SU-DHL-6 (cell line): ENCODE measurements at regions not wholly inside any gene's neighbourhood (a gene's known extent, or its start where the extent isn't known, plus 50 kb on each side); places are given as distances from the start of the nearest gene placed in this dataset.

ENCODE experiments used
- H2AFZ ChIP-seq: fragments of 200-600 bp; sonication (generic); 2 replicates; pipeline ENCODE4 v1.6.1; 2014; ENCODE audit warnings: low read depth, mild to moderate bottlenecking, moderate library complexity, mixed read lengths, antibody characterized with exemption, low read length; ENCODE audit not compliant: severe bottlenecking
- H3F3A ChIP-seq: fragments of 200-600 bp; shearing (Covaris generic); 2 replicates; pipeline ENCODE4 v1.6.0; 2016; ENCODE audit warnings: antibody characterized with exemption, mild to moderate bottlenecking; ENCODE audit not compliant: insufficient read depth
- H3K27ac ChIP-seq: fragments of 200-600 bp; sonication (generic); 2 replicates; pipeline ENCODE4 v1.5.1; 2016; ENCODE audit warnings: low read depth, mild to moderate bottlenecking, low read length, moderate library complexity, mixed read lengths
- H3K27me3 ChIP-seq: fragments of 200-600 bp; sonication (generic), shearing (Covaris generic); 2 replicates; pipeline ENCODE4 v1.6.0; 2014; ENCODE audit warnings: mild to moderate bottlenecking, low read length
- H3K36me3 ChIP-seq: fragments of 200-600 bp; sonication (generic); 2 replicates; pipeline ENCODE4 v1.6.1; 2014; ENCODE audit warnings: mild to moderate bottlenecking, low read length, mixed read lengths
- H3K4me2 ChIP-seq: fragments of 300-600, 200-600 bp; shearing (Covaris generic), sonication (generic); 2 replicates; pipeline ENCODE4 v1.6.0; 2014; ENCODE audit warnings: low read length, low read depth, mild to moderate bottlenecking; ENCODE audit not compliant: poor library complexity, severe bottlenecking
- H3K4me3 ChIP-seq: fragments of 200-600 bp; sonication (generic); 2 replicates; pipeline ENCODE4 v1.5.1; 2014; ENCODE audit warnings: antibody characterized with exemption, low read length, mild to moderate bottlenecking, mixed read lengths; ENCODE audit not compliant: insufficient read depth, poor library complexity, severe bottlenecking
- H3K79me2 ChIP-seq: fragments of 200-600 bp; sonication (generic); 2 replicates; pipeline ENCODE4 v1.6.1; 2014; ENCODE audit warnings: mild to moderate bottlenecking, low read length, moderate library complexity; ENCODE audit not compliant: insufficient read depth
- H3K9ac ChIP-seq: fragments of 200-600 bp; sonication (generic); 2 replicates; pipeline ENCODE4 v1.7.0; 2014; ENCODE audit warnings: mild to moderate bottlenecking, low read length
- H3K9me2 ChIP-seq: fragments of 200-600 bp; sonication (generic); replicated peaks from 2 replicates; pipeline ENCODE4 v1.6.1; 2014; ENCODE audit warnings: low read length; ENCODE audit not compliant: insufficient read depth
- H3K9me3 ChIP-seq: fragments of 200-600 bp; sonication (generic); 2 replicates; pipeline ENCODE4 v1.6.1; 2014; ENCODE audit warnings: low read length, mixed read lengths; ENCODE audit not compliant: insufficient read depth
- H4K20me1 ChIP-seq: fragments of 200-600 bp; sonication (generic); 2 replicates; pipeline ENCODE4 v1.6.1; 2014; ENCODE audit warnings: low read depth, mild to moderate bottlenecking, antibody characterized with exemption, low read length, moderate library complexity, mixed read lengths
- CTCF ChIP-seq: fragments of 200-600 bp; sonication (generic); IDR thresholded peaks from one replicate; pipeline ENCODE4 v1.5.1; 2017; ENCODE audit warnings: antibody characterized with exemption, mild to moderate bottlenecking, low read length, moderate library complexity; ENCODE audit not compliant: insufficient read depth, poor library complexity, severe bottlenecking
- EZH2phosphoT487 ChIP-seq: fragments of 200-600 bp; sonication (generic), shearing (Covaris generic); conservative IDR thresholded peaks from 2 replicates; pipeline ENCODE4 v1.6.1; 2018; ENCODE audit warnings: mild to moderate bottlenecking, antibody characterized with exemption, low read length, moderate library complexity, mixed read lengths

GRCh38 chr11:90856790-90857189 lies 633.9 kb upstream of the CHORDC1 start:
- Histone ChIP-seq H3K79me2 (no peaks in the 10 kb centered on the region), H3F3A (no peaks in the 10 kb centered on the region), H4K20me1 (no peaks in the 10 kb centered on the region), H3K4me2 (no peak overlapping the region), H3K27me3 (no peaks in the 10 kb centered on the region), H3K4me3 (no peak overlapping the region), H3K9me3 (no peaks in the 10 kb centered on the region), H2AFZ (no peak overlapping the region), H3K9ac (no peak overlapping the region), H3K9me2 (no peaks in the 10 kb centered on the region), H3K27ac (no peak overlapping the region), H3K36me3 (no peaks in the 10 kb centered on the region)
- no peak for TF ChIP-seq CTCF
- TF ChIP-seq EZH2phosphoT487, result no peak

GRCh38 chr11:90855531-90855930 lies 632.7 kb upstream of the CHORDC1 start:
- Histone ChIP-seq H3K9me2 (no peaks in the 10 kb centered on the region), H3K27ac (no peak overlapping the region), H3K36me3 (no peaks in the 10 kb centered on the region), H3K79me2 (no peaks in the 10 kb centered on the region), H4K20me1 (no peaks in the 10 kb centered on the region), H3K4me2 (no peak overlapping the region), H2AFZ (no peak overlapping the region), H3K9ac (no peak overlapping the region), H3K9me3 (no peaks in the 10 kb centered on the region), H3K4me3 (no peak overlapping the region), H3K27me3 (no peaks in the 10 kb centered on the region), H3F3A (no peaks in the 10 kb centered on the region)
- TF ChIP-seq CTCF (no peak), EZH2phosphoT487 (no peak)

- Histone ChIP-seq H4K20me1 (no peaks in the 10 kb centered on the region), H3K4me2 (no peak overlapping the region), H3K9ac (no peak overlapping the region), H3K79me2 (no peaks in the 10 kb centered on the region), H3F3A (no peaks in the 10 kb centered on the region), H3K36me3 (no peaks in the 10 kb centered on the region), H3K9me3 (no peaks in the 10 kb centered on the region), H3K27ac (no peak overlapping the region), H3K27me3 (no peaks in the 10 kb centered on the region), H3K9me2 (no peaks in the 10 kb centered on the region), H3K4me3 (no peak overlapping the region), H2AFZ (no peak overlapping the region)
- TF ChIP-seq EZH2phosphoT487 (no peak), CTCF (no peak)
Measured at GRCh38 chr11:90851196-90851595, 628.3 kb upstream of the CHORDC1 start.

- Histone ChIP-seq H3K27me3 (no peaks in the 10 kb centered on the region), H3K27ac (no peak overlapping the region), H2AFZ (no peak overlapping the region), H3K36me3 (no peaks in the 10 kb centered on the region), H3F3A (no peaks in the 10 kb centered on the region), H3K9me3 (no peaks in the 10 kb centered on the region), H3K9ac (no peak overlapping the region), H3K79me2 (no peaks in the 10 kb centered on the region), H4K20me1 (no peaks in the 10 kb centered on the region), H3K9me2 (no peaks in the 10 kb centered on the region), H3K4me2 (no peak overlapping the region), H3K4me3 (no peak overlapping the region)
- TF ChIP-seq EZH2phosphoT487, result no peak
- TF ChIP-seq CTCF, result no peak
Measured at GRCh38 chr11:90849312-90849711, 626.5 kb upstream of the CHORDC1 start.
